MM.1S (cell line): ENCODE measurements at regions not wholly inside any gene's neighbourhood (a gene's known extent, or its start where the extent isn't known, plus 50 kb on each side); places are given as distances from the start of the nearest gene placed in this dataset.

ENCODE experiments used
- DNase-seq: peaks from one replicate; pipeline ENCODE4 v3.0.0-alpha.2; 2015
- H2AFZ ChIP-seq: fragments of 300-600 bp; sonication (generic); 2 replicates; pipeline ENCODE4 v1.6.0; 2016; ENCODE audit warnings: antibody characterized with exemption, low read length
- H3F3A ChIP-seq: fragments of 300-600 bp; sonication (generic); 2 replicates; pipeline ENCODE4 v1.6.1; 2016; ENCODE audit warnings: mild to moderate bottlenecking, antibody characterized with exemption, low read length, moderate library complexity, mixed read lengths; ENCODE audit not compliant: insufficient read depth
- H3K27ac ChIP-seq: fragments of 300-600 bp; sonication (generic); 2 replicates; pipeline ENCODE4 v1.5.1; 2016; ENCODE audit warnings: mild to moderate bottlenecking, low read length
- H3K27me3 ChIP-seq: fragments of 300-600 bp; sonication (generic); replicated peaks from 2 replicates; pipeline ENCODE4 v1.6.0; 2016; ENCODE audit warnings: low read length; ENCODE audit not compliant: insufficient read depth
- H3K36me3 ChIP-seq: fragments of 300-600 bp; sonication (generic); replicated peaks from 2 replicates; pipeline ENCODE4 v1.6.1; 2016; ENCODE audit warnings: mild to moderate bottlenecking, low read length, mixed read lengths; ENCODE audit not compliant: insufficient read depth
- H3K4me1 ChIP-seq: fragments of 300-600 bp; sonication (generic); 2 replicates; pipeline ENCODE4 v1.6.1; 2016; ENCODE audit warnings: low read length, mixed read lengths
- H3K4me2 ChIP-seq: fragments of 300-600 bp; sonication (generic); 2 replicates; pipeline ENCODE4 v1.6.0; 2016; ENCODE audit warnings: low read depth, low read length
- H3K4me3 ChIP-seq: fragments of 300-600 bp; sonication (generic); 2 replicates; pipeline ENCODE4 v1.5.1; 2016; ENCODE audit warnings: low read length, mixed read lengths
- H3K79me2 ChIP-seq: fragments of 300-600 bp; sonication (generic); 2 replicates; pipeline ENCODE4 v1.6.1; 2016; ENCODE audit warnings: mixed run types, low read length, mixed read lengths
- H3K9ac ChIP-seq: fragments of 300-600 bp; sonication (generic); 2 replicates; pipeline ENCODE4 v1.6.1; 2016; ENCODE audit warnings: low read length, mixed read lengths
- H3K9me2 ChIP-seq: fragments of 300-600 bp; sonication (generic); replicated peaks from 2 replicates; pipeline ENCODE4 v1.6.1; 2016; ENCODE audit warnings: mild to moderate bottlenecking, low read length, mixed read lengths; ENCODE audit not compliant: insufficient read depth
- H3K9me3 ChIP-seq: fragments of 300-600 bp; sonication (generic); replicated peaks from 2 replicates; pipeline ENCODE4 v1.6.1; 2016; ENCODE audit warnings: mild to moderate bottlenecking, low read length, mixed read lengths; ENCODE audit not compliant: insufficient read depth
- H4K20me1 ChIP-seq: fragments of 300-600 bp; sonication (generic); 2 replicates; pipeline ENCODE4 v1.6.1; 2016; ENCODE audit warnings: mild to moderate bottlenecking, low read length, moderate library complexity, mixed read lengths; ENCODE audit not compliant: insufficient read depth
- EZH2 ChIP-seq: fragments of 300-600 bp; sonication (generic); optimal IDR thresholded peaks from 2 replicates; pipeline ENCODE3; 2017; ENCODE audit warnings: low read depth, mild to moderate bottlenecking, antibody characterized with exemption, low read length, mixed read lengths
- EZH2phosphoT487 ChIP-seq: fragments of 300-600 bp; sonication (generic); IDR thresholded peaks from 2 replicates; pipeline ENCODE4 v1.6.1; 2018; ENCODE audit warnings: antibody characterized with exemption, low read length
- TF ChIP-seq, protein P1 (sequence below): fragments of 300-600 bp; sonication (generic); IDR thresholded peaks from 2 replicates; pipeline ENCODE4 v1.5.1; 2016; ENCODE audit warnings: antibody characterized with exemption, low read length, mixed read lengths

DNA sequence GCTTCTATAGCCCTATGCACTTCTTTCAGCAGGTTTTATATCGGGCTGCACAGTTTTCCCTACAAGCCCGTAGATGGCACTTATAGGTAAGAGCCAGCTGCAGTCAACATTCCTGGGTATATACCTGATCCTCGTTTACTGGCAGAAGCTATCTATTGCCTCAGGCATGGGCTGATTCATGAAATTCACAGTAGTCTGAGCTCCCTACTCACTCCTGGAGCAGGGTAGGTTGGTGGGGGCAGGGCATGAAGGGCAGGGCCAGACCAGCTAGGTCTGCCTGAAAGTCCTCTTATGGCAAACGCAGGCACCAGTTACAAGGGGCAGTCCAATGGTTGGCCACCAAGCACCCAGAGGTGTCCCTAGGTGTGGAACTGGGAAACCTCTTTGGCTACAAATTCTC lies 345.8 kb downstream of the RPS29 start:
- Histone ChIP-seq H3K4me2 (no peak overlapping the region), H3F3A (no peaks in the 10 kb centered on the region), H3K27me3 (no peaks in the 10 kb centered on the region), H4K20me1 (no peaks in the 10 kb centered on the region), H3K79me2 (no peaks in the 10 kb centered on the region), H3K4me3 (no peak overlapping the region), H3K9me3 (no peaks in the 10 kb centered on the region), H3K4me1 (no peaks in the 10 kb centered on the region), H2AFZ (no peak overlapping the region), H3K27ac (no peak overlapping the region), H3K9ac (no peak overlapping the region), H3K9me2 (no peaks in the 10 kb centered on the region), H3K36me3 (no peaks in the 10 kb centered on the region)
- no peak for DNase-seq
- no peak for TF ChIP-seq EZH2phosphoT487
- TF ChIP-seq, protein P1, sequence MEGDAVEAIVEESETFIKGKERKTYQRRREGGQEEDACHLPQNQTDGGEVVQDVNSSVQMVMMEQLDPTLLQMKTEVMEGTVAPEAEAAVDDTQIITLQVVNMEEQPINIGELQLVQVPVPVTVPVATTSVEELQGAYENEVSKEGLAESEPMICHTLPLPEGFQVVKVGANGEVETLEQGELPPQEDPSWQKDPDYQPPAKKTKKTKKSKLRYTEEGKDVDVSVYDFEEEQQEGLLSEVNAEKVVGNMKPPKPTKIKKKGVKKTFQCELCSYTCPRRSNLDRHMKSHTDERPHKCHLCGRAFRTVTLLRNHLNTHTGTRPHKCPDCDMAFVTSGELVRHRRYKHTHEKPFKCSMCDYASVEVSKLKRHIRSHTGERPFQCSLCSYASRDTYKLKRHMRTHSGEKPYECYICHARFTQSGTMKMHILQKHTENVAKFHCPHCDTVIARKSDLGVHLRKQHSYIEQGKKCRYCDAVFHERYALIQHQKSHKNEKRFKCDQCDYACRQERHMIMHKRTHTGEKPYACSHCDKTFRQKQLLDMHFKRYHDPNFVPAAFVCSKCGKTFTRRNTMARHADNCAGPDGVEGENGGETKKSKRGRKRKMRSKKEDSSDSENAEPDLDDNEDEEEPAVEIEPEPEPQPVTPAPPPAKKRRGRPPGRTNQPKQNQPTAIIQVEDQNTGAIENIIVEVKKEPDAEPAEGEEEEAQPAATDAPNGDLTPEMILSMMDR: no peak
- no peak for TF ChIP-seq EZH2

DNA sequence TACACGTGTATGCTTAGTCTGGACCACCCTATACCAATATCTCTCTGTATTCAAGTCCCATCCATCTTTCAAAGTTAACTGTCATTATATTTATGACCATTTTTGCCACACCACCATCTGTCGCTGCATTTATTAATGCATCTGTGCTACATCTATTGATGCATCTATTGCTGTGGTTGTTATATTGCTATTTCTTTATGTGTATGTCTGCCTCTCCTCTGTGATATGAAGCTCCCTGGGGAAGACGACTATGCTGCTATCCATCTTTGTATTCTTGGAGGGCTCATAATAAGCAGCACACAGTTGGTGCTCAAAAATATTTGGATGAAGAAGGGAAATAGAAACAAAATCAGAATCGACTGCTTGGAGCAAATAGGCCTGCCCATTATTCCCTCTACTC lies 357.6 kb downstream of the RPS29 start:
- no peaks in the 10 kb centered on the region for H3K27me3 ChIP-seq
- TF ChIP-seq EZH2 (no peak), EZH2phosphoT487 (no peak)
- TF ChIP-seq, protein P1: no peak

DNA sequence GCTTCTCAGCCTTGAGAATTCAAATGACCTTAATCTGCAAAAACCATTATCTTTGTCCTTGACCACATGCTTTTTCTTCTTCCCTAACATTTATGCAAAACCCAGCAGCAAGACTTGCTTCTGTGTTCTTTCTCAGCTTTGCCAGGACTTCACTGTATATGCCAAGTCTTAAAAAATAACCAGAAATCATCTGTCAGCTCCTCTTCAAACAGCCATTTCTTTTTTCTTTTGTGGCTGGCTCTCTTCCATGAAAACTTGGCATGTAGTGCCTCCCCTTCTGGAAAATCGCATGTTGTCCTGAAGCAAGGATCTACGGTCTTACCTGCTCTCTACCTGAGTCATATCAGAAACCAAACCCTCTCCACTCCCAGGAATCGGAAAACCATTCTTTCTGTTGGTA lies 364.9 kb downstream of the RPS29 start:
- Histone ChIP-seq H2AFZ (no peak overlapping the region), H3K4me2 (no peak overlapping the region), H3K4me1 (no peaks in the 10 kb centered on the region), H4K20me1 (no peaks in the 10 kb centered on the region), H3K9me3 (no peaks in the 10 kb centered on the region), H3K27ac (no peak overlapping the region), H3K79me2 (no peaks in the 10 kb centered on the region), H3K36me3 (no peaks in the 10 kb centered on the region), H3K9me2 (no peaks in the 10 kb centered on the region), H3F3A (no peaks in the 10 kb centered on the region), H3K4me3 (no peak overlapping the region), H3K27me3 (no peaks in the 10 kb centered on the region), H3K9ac (no peak overlapping the region)
- no peak for DNase-seq
- no peak for TF ChIP-seq EZH2
- TF ChIP-seq, protein P1: no peak
- no peak for TF ChIP-seq EZH2phosphoT487

More for the DNA sequence above, 357.6 kb downstream of the RPS29 start:
- Histone ChIP-seq H3K4me1 (no peaks in the 10 kb centered on the region), H3K79me2 (no peaks in the 10 kb centered on the region), H3K36me3 (no peaks in the 10 kb centered on the region), H3K27ac (no peak overlapping the region), H2AFZ (no peak overlapping the region), H3F3A (no peaks in the 10 kb centered on the region), H3K4me3 (no peak overlapping the region), H3K9me3 (no peaks in the 10 kb centered on the region), H3K9me2 (no peaks in the 10 kb centered on the region), H4K20me1 (no peaks in the 10 kb centered on the region), H3K4me2 (no peak overlapping the region), H3K9ac (no peak overlapping the region)
- no peak for DNase-seq
